K562 (cell line): ENCODE measurements at regions not wholly inside any gene's neighbourhood (a gene's known extent, or its start where the extent isn't known, plus 50 kb on each side); places are given as distances from the start of the nearest gene placed in this dataset.

Source experiments
- ATAC-seq: fragments of 200-7000 bp; cut with Tn5 transposase; 3 replicates; pipeline ENCODE4 v1.9.1; 2020; ENCODE audit warnings: moderate library complexity
- BruUV-seq: library from RNA; stranded (reverse); fragments of 400-500 nt; replicated peaks from 2 replicates; lab custom pipeline; 2021; lab: Mats Ljungman, UMichigan
- CTCF ChIA-PET: fragments of 300-600 bp; formaldehyde crosslinking; extraction: SDS; loops from one replicate; lab custom pipeline; 2021; ENCODE audit warnings: low intra/inter-chr PET ratio; lab: Yijun Ruan, JAX
- POLR2A ChIA-PET: fragments of 300-600, 350-650 bp; sonication (Branson Sonifier 250); formaldehyde crosslinking; extraction: SDS; loops from one replicate; lab custom pipeline; 2021; ENCODE audit warnings: antibody characterized with exemption, inconsistent platforms; lab: Yijun Ruan, JAX
- DNase-seq, 4 experiments: peaks; one replicate each; pipeline versions ENCODE4 v3.0.0 to v3.0.0-alpha.2; 2011 to 2018; ENCODE audit warnings: low spot score in 3 of 4, mixed read lengths in 3 of 4; ENCODE audit errors: extremely low read depth in 1 of 4
- FAIRE-seq: peaks from 2 replicates; lab custom pipeline; 2011; peaks lifted over from hg19 to GRCh38; lab: Jason Lieb, UNC
- H2AFZ ChIP-seq: 2 replicates; pipeline ENCODE4 v1.6.0; 2011; ENCODE audit warnings: low read depth, low read length, control low read depth, inconsistent platforms
- H3K27ac ChIP-seq: fragments of 200-600 bp; 3 replicates; pipeline ENCODE4 v1.8.0; 2011; ENCODE audit warnings: low read depth, mild to moderate bottlenecking, control low read depth, inconsistent platforms, low read length, moderate library complexity, mixed read lengths; ENCODE audit errors: extremely low read depth
- H3K27me3 ChIP-seq, 2 experiments: fragments of 300-600 bp in 1 of 2; 2 replicates in 1 of 2; 3 replicates in 1 of 2; pipeline versions ENCODE4 v1.6.0 to v1.8.0; 2011; ENCODE audit warnings: inconsistent platforms in 2 of 2, low read length in 2 of 2, mild to moderate bottlenecking in 1 of 2, mixed read lengths in 1 of 2, moderate library complexity in 1 of 2; ENCODE audit not compliant: control insufficient read depth in 2 of 2, insufficient read depth in 2 of 2
- H3K36me3 ChIP-seq: fragments of 300-600 bp; 3 replicates; pipeline ENCODE4 v1.8.0; 2011; ENCODE audit warnings: mild to moderate bottlenecking, low read length, inconsistent platforms; ENCODE audit not compliant: control insufficient read depth, insufficient read depth
- H3K4me1 ChIP-seq, 2 experiments: fragments of 200-600 bp in 1 of 2; replicated peaks in 1 of 2; 2 replicates in 1 of 2; 3 replicates in 1 of 2; pipeline versions ENCODE4 v1.5.1 to v1.8.0; 2011; ENCODE audit warnings: inconsistent platforms in 2 of 2, low read length in 2 of 2, mild to moderate bottlenecking in 1 of 2, mixed read lengths in 1 of 2, moderate library complexity in 1 of 2; ENCODE audit not compliant: control insufficient read depth in 2 of 2, insufficient read depth in 2 of 2
- H3K4me2 ChIP-seq: 2 replicates; pipeline ENCODE4 v1.6.1; 2011; ENCODE audit warnings: low read length, control low read depth, inconsistent platforms, mixed read lengths; ENCODE audit not compliant: insufficient read depth
- H3K4me3 ChIP-seq: fragments of 200-600 bp; sonication (generic), shearing (Covaris generic); 2 replicates; pipeline ENCODE4 v1.5.1; 2016; ENCODE audit warnings: control low read depth, inconsistent platforms
- H3K79me2 ChIP-seq: fragments of 200-600 bp; 3 replicates; pipeline ENCODE4 v1.8.0; 2011; ENCODE audit warnings: low read length, inconsistent platforms; ENCODE audit not compliant: control insufficient read depth, insufficient read depth
- H3K9ac ChIP-seq, 2 experiments: 2 replicates each; pipeline versions ENCODE4 v1.6.0 to v1.6.1; 2011; ENCODE audit warnings: low read depth in 2 of 2, low read length in 2 of 2, control low read depth in 1 of 2, inconsistent platforms in 1 of 2, mild to moderate bottlenecking in 1 of 2, mixed read lengths in 1 of 2; ENCODE audit not compliant: insufficient read depth in 1 of 2
- H3K9me1 ChIP-seq: one replicate; pipeline ENCODE4 v1.6.0; 2011; ENCODE audit warnings: inconsistent platforms, mild to moderate bottlenecking, low read length, moderate library complexity; ENCODE audit not compliant: control insufficient read depth, insufficient read depth
- H3K9me3 ChIP-seq: replicated peaks from 2 replicates; pipeline ENCODE4 v1.5.1; 2011; ENCODE audit warnings: low read depth, low read length, inconsistent platforms; ENCODE audit not compliant: control insufficient read depth, insufficient read depth
- H4K20me1 ChIP-seq: replicated peaks from 2 replicates; pipeline ENCODE4 v1.6.1; 2011; ENCODE audit warnings: low read length, inconsistent platforms, mixed read lengths; ENCODE audit not compliant: control insufficient read depth, insufficient read depth
- ARID1B ChIP-seq: fragments of 450-650 bp; IDR thresholded peaks from 2 replicates; pipeline ENCODE4 v1.6.1; 2016; ENCODE audit warnings: antibody characterized with exemption, mild to moderate bottlenecking, inconsistent platforms
- ARID3B ChIP-seq: fragments of 250-450 bp; sonication (Bioruptor Pico); IDR thresholded peaks from 2 replicates; pipeline ENCODE4 v1.4.0; 2020; ENCODE audit warnings: borderline replicate concordance
- BRF1 ChIP-seq: IDR thresholded peaks from 3 replicates; pipeline ENCODE4 v1.6.1; 2011; ENCODE audit warnings: borderline replicate concordance, mild to moderate bottlenecking; ENCODE audit not compliant: insufficient read length; ENCODE audit errors: extremely low read depth
- CCNT2 ChIP-seq: IDR thresholded peaks from 2 replicates; pipeline ENCODE4 v1.6.1; 2011; ENCODE audit warnings: borderline replicate concordance, low read depth, mild to moderate bottlenecking, moderate library complexity, mixed read lengths, low read length; ENCODE audit not compliant: insufficient read length; ENCODE audit errors: extremely low read depth
- KLF10 ChIP-seq: fragments of 250-450 bp; sonication (Bioruptor Pico); IDR thresholded peaks from 2 replicates; pipeline ENCODE4 v1.6.1; 2021; ENCODE audit warnings: matching md5 sums
- NR4A1 ChIP-seq, 2 experiments: fragments of 250-450 bp in 1 of 2; fragments of 450-650 bp in 1 of 2; sonication (Bioruptor Pico) in 1 of 2; IDR thresholded peaks; 2 replicates each; pipeline versions ENCODE4 v1.4.0 to v1.6.1; 2016 to 2020; ENCODE audit warnings: mild to moderate bottlenecking in 2 of 2, missing compliant biosample characterization in 1 of 2, missing genetic modification characterization in 1 of 2, moderate library complexity in 1 of 2
- PTTG1 ChIP-seq: fragments of 450-650 bp; IDR thresholded peaks from 2 replicates; pipeline ENCODE4 v1.6.1; 2016; ENCODE audit warnings: low read depth, mild to moderate bottlenecking, missing genetic modification characterization, missing compliant biosample characterization
- TGIF2 ChIP-seq: sonication (generic); formaldehyde crosslinking; IDR thresholded peaks from 2 replicates; pipeline ENCODE4 v1.8.1; 2022; ENCODE audit warnings: mild to moderate bottlenecking, missing genetic modification reagents, moderate library complexity
- ZKSCAN3 ChIP-seq: fragments of 250-450 bp; sonication (Bioruptor Pico); IDR thresholded peaks from 2 replicates; pipeline ENCODE4 v1.4.0; 2020
- WGBS: fragments of 100-300 bp; shearing (Covaris generic); methylation state at CpG from one replicate; pipeline ENCODE4 v1.1.6; 2016; ENCODE audit warnings: low coverage, mixed read lengths; ENCODE audit not compliant: insufficient coverage; ENCODE audit errors: missing lambda C conversion rate; 5-methylcytosine and 5-hydroxymethylcytosine counted together
- in situ Hi-C: fragments of 300-500 bp; cut with MboI; formaldehyde crosslinking; loops from 4 replicates; pipeline ENCODE4 v1.15.0; 2018; ENCODE audit warnings: inconsistent platforms, mixed read lengths
- intact Hi-C: fragments of 100-400 bp; cut with micrococcal nuclease; formaldehyde crosslinking; loops from 2 replicates; pipeline ENCODE4 v1.14.2; 2022
- TF ChIP-seq, protein P1 (sequence below): fragments of 450-650 bp; IDR thresholded peaks from 2 replicates; pipeline ENCODE4 v1.6.1; 2016; ENCODE audit warnings: low read depth, mild to moderate bottlenecking, moderate library complexity

DNA sequence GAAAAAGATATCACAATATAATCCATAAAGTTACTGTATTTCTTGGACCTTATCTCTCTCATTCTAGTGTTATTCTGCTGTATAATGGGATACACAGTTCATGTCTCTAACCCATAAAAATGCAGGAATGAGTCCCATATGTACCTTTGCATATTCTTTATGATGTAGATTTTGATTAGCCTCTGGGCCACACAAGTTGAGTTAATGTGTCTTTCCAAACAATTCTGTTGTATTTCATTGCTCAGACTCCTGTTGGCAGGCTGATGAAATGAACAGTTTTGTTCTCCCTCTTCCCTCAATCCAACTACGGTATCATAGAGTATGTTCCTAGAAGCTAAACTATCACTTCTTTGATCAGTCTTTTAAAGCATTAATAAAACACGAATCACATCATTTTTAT is 113.2 kb upstream of the SATB2 start (continued):
- TF ChIP-seq NR4A1 (CRISPR knock-in tag; IDR thresholded peaks at IDR 0.05): no peak
- TF ChIP-seq NR4A1 (tag; IDR thresholded peaks at IDR 0.05): no peak

GRCh38 chr2:199569336-199569735 is 111.6 kb upstream of the SATB2 start:
- Histone ChIP-seq H3K79me2 (no peaks in the 10 kb centered on the region), H4K20me1 (no peaks in the 10 kb centered on the region), H3K9ac (no peak overlapping the region), H3K36me3 (no peaks in the 10 kb centered on the region), H3K4me3 (no peak overlapping the region), H3K9me1 (no peaks in the 10 kb centered on the region), H3K27me3 (no peaks in the 10 kb centered on the region), H3K4me1 (no peaks in the 10 kb centered on the region), H3K9me3 (no peaks in the 10 kb centered on the region), H2AFZ (no peak overlapping the region), H3K4me2 (no peak overlapping the region), H3K27ac (no peak overlapping the region)
- TF ChIP-seq KLF10 (CRISPR knock-in tag) (no peak), ZKSCAN3 (CRISPR knock-in tag) (no peak), ARID3B (CRISPR knock-in tag) (no peak), CCNT2 (no peak), PTTG1 (tag) (no peak), ARID1B (no peak), TGIF2 (CRISPR knock-in tag) (no peak), BRF1 (no peak)
- TF ChIP-seq, protein P1, sequence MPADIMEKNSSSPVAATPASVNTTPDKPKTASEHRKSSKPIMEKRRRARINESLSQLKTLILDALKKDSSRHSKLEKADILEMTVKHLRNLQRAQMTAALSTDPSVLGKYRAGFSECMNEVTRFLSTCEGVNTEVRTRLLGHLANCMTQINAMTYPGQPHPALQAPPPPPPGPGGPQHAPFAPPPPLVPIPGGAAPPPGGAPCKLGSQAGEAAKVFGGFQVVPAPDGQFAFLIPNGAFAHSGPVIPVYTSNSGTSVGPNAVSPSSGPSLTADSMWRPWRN: no peak
- POLR2A ChIA-PET: interaction anchor here (0.6 kb wide), 1 partner anchor 362 kb away, joined by 3 read pairs; no protein-coding TSS in a partner anchor
- in situ Hi-C loops (no loop called here), intact Hi-C loops (no loop called here)
- no peak for DNase-seq
- ATAC-seq: no peak
- no TSS peak for BruUV-seq
- CTCF ChIA-PET: no interaction called here
- 0% methylated on average over 1 of the region's 1 CpG for WGBS
- no peak for FAIRE-seq
